ENCODE measurements at regions not wholly inside any gene's neighbourhood (a gene's known extent, or its start where the extent isn't known, plus 50 kb on each side); places are given as distances from the start of the nearest gene placed in this dataset.

DNA sequence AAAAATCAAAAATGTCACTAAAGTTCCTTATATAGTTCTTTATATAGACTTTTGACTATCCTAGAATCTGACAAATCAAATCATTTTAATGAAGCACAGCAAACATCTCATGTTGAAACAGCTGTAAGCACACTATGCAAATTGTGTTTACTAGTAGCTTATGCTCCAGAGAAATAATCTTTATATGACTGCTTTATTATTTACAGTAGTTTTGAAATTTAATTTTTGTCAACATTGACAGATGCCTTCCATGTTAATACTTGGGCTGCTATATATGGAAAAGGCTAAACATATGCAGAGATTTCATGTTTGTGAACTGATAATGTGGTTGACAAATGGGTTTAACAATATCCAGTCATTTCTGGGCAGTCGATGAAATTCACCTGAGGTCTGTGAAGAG lies 616.8 kb downstream of the TAFA4 start:
- TF ChIP-seq, protein P1, sequence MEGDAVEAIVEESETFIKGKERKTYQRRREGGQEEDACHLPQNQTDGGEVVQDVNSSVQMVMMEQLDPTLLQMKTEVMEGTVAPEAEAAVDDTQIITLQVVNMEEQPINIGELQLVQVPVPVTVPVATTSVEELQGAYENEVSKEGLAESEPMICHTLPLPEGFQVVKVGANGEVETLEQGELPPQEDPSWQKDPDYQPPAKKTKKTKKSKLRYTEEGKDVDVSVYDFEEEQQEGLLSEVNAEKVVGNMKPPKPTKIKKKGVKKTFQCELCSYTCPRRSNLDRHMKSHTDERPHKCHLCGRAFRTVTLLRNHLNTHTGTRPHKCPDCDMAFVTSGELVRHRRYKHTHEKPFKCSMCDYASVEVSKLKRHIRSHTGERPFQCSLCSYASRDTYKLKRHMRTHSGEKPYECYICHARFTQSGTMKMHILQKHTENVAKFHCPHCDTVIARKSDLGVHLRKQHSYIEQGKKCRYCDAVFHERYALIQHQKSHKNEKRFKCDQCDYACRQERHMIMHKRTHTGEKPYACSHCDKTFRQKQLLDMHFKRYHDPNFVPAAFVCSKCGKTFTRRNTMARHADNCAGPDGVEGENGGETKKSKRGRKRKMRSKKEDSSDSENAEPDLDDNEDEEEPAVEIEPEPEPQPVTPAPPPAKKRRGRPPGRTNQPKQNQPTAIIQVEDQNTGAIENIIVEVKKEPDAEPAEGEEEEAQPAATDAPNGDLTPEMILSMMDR (IDR thresholded peaks at IDR 0.05; ENCODE audit: low read length): no peak
- TF ChIP-seq EZH2 (IDR thresholded peaks at IDR 0.05; ENCODE audit: borderline replicate concordance, low read length): no peak

All from OCI-LY1 (cell line).